ENCODE measurements at regions not wholly inside any gene's neighbourhood (a gene's known extent, or its start where the extent isn't known, plus 50 kb on each side); places are given as distances from the start of the nearest gene placed in this dataset.

DNA sequence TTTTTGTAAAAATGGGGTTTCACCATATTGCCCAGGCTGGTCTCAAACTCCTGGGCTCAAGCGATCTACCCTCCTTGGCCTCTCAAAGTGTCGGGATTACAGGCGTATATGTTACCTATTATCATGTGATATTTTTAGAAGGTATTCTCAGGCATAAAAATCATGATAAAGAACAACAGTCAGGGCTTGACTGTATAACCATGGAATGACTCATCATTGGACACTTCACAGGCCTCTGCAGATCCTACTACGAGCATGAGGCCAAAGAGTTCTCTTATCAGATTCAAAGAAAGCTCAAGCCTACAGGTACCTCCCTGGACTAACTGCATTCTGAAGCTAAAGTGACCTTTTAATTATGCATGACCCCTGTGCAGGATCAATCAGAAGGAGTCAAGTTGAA lies 91.7 kb upstream of the PRICKLE2 start:
- TF ChIP-seq, protein P1, sequence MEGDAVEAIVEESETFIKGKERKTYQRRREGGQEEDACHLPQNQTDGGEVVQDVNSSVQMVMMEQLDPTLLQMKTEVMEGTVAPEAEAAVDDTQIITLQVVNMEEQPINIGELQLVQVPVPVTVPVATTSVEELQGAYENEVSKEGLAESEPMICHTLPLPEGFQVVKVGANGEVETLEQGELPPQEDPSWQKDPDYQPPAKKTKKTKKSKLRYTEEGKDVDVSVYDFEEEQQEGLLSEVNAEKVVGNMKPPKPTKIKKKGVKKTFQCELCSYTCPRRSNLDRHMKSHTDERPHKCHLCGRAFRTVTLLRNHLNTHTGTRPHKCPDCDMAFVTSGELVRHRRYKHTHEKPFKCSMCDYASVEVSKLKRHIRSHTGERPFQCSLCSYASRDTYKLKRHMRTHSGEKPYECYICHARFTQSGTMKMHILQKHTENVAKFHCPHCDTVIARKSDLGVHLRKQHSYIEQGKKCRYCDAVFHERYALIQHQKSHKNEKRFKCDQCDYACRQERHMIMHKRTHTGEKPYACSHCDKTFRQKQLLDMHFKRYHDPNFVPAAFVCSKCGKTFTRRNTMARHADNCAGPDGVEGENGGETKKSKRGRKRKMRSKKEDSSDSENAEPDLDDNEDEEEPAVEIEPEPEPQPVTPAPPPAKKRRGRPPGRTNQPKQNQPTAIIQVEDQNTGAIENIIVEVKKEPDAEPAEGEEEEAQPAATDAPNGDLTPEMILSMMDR (IDR thresholded peaks at IDR 0.05), result no peak
- no peak for TF ChIP-seq POLR2A (IDR thresholded peaks at IDR 0.05)
